H1 (cell line): ENCODE measurements at regions not wholly inside any gene's neighbourhood (a gene's known extent, or its start where the extent isn't known, plus 50 kb on each side); places are given as distances from the start of the nearest gene placed in this dataset.

Experiments used
- CTCF ChIA-PET: fragments of 300-600 bp; sonication (Branson Sonifier 250); formaldehyde crosslinking; loops from one replicate; lab custom pipeline; 2021; ENCODE audit not compliant: partially characterized antibody; lab: Charles Lee
- POLR2A ChIA-PET: fragments of 300-600 bp; sonication (Branson Sonifier 250); formaldehyde crosslinking; loops from one replicate; lab custom pipeline; 2021; ENCODE audit warnings: inconsistent platforms; ENCODE audit not compliant: partially characterized antibody; lab: Charles Lee
- DNase-seq, 2 experiments: peaks; one replicate each; pipeline versions ENCODE4 v3.0.0 to v3.0.0-alpha.2; 2010 to 2022; ENCODE audit warnings: low spot score in 2 of 2, low read depth in 1 of 2, mixed read lengths in 1 of 2
- FAIRE-seq: peaks from 2 replicates; lab custom pipeline; 2011; peaks lifted over from hg19 to GRCh38; lab: Jason Lieb, UNC
- H2AFZ ChIP-seq: 2 replicates; pipeline ENCODE4 v1.8.1; 2012; ENCODE audit warnings: low read length, inconsistent platforms
- H2AK5ac ChIP-seq: 2 replicates; pipeline ENCODE4 v1.6.1; 2013; ENCODE audit warnings: low read depth, low read length
- H2BK120ac ChIP-seq: replicated peaks from 2 replicates; pipeline ENCODE3; 2013; ENCODE audit warnings: low read depth, low read length, inconsistent platforms
- H2BK12ac ChIP-seq: 2 replicates; pipeline ENCODE4 v1.6.1; 2013; ENCODE audit warnings: low read depth, low read length
- H2BK15ac ChIP-seq: 2 replicates; pipeline ENCODE4 v1.6.1; 2013; ENCODE audit warnings: low read length
- H2BK20ac ChIP-seq: 2 replicates; pipeline ENCODE4 v1.6.1; 2013; ENCODE audit warnings: low read length
- H2BK5ac ChIP-seq: 2 replicates; pipeline ENCODE4 v1.6.1; 2013; ENCODE audit warnings: low read depth, low read length
- H3K14ac ChIP-seq: 2 replicates; pipeline ENCODE4 v1.6.1; 2013; ENCODE audit warnings: inconsistent platforms; ENCODE audit not compliant: insufficient read length
- H3K18ac ChIP-seq: 2 replicates; pipeline ENCODE4 v1.6.1; 2013; ENCODE audit warnings: low read length; ENCODE audit errors: extremely low read depth
- H3K23ac ChIP-seq: 2 replicates; pipeline ENCODE4 v1.6.1; 2013; ENCODE audit warnings: inconsistent platforms; ENCODE audit not compliant: insufficient read length
- H3K23me2 ChIP-seq: 2 replicates; pipeline ENCODE4 v1.6.1; 2013; ENCODE audit warnings: low read depth, low read length
- H3K27ac ChIP-seq: 2 replicates; pipeline ENCODE4 v1.6.1; 2011; ENCODE audit warnings: low read depth, low read length, inconsistent platforms
- H3K27me3 ChIP-seq, 4 experiments: replicated peaks in 1 of 4; 1 replicate in 1 of 4; 2 replicates in 3 of 4; pipeline versions ENCODE4 v1.6.1 to v1.8.1; 2011 to 2013; ENCODE audit warnings: low read length in 3 of 4, mild to moderate bottlenecking in 3 of 4, inconsistent platforms in 2 of 4, mixed read lengths in 2 of 4, moderate library complexity in 1 of 4; ENCODE audit not compliant: control insufficient read depth in 3 of 4, insufficient read depth in 3 of 4; ENCODE audit errors: extremely low read depth in 1 of 4
- H3K36me3 ChIP-seq, 4 experiments: 2 replicates each; pipeline versions ENCODE4 v1.6.1 to v1.8.1; 2011 to 2013; ENCODE audit warnings: mild to moderate bottlenecking in 4 of 4, low read length in 3 of 4, moderate library complexity in 2 of 4, control low read depth in 1 of 4, inconsistent platforms in 1 of 4; ENCODE audit not compliant: insufficient read depth in 4 of 4, control insufficient read depth in 2 of 4
- H3K4ac ChIP-seq: replicated peaks from 2 replicates; pipeline ENCODE3; 2013; ENCODE audit warnings: low read length, low read depth, mixed read lengths, inconsistent platforms; ENCODE audit not compliant: insufficient read length
- H3K4me1 ChIP-seq, 4 experiments: replicated peaks in 1 of 4; 1 replicate in 1 of 4; 2 replicates in 3 of 4; pipeline versions ENCODE4 v1.6.1 to v1.8.1; 2011 to 2013; ENCODE audit warnings: low read length in 3 of 4, inconsistent platforms in 2 of 4, mixed read lengths in 1 of 4; ENCODE audit not compliant: insufficient read depth in 4 of 4, control insufficient read depth in 3 of 4
- H3K4me2 ChIP-seq, 2 experiments: 2 replicates each; pipeline versions ENCODE4 v1.6.1 to v1.8.1; 2011 to 2013; ENCODE audit warnings: low read depth in 2 of 2, low read length in 2 of 2, control low read depth in 1 of 2, inconsistent platforms in 1 of 2, mild to moderate bottlenecking in 1 of 2; ENCODE audit not compliant: insufficient read depth in 1 of 2
- H3K4me3 ChIP-seq, 4 experiments: fragments of 200-600, 300-600 bp in 1 of 4; sonication (generic), shearing (Covaris generic), sonication (Bioruptor Twin) in 1 of 4; 2 replicates each; pipeline versions ENCODE4 v1.5.1 to v1.8.1; 2011 to 2016; ENCODE audit warnings: low read length in 4 of 4, low read depth in 3 of 4, control low read depth in 2 of 4, inconsistent platforms in 2 of 4, mild to moderate bottlenecking in 2 of 4, mixed read lengths in 1 of 4, moderate library complexity in 1 of 4; ENCODE audit not compliant: insufficient read depth in 2 of 4; ENCODE audit errors: extremely low read depth in 1 of 4
- H3K56ac ChIP-seq: replicated peaks from 2 replicates; pipeline ENCODE3; 2013; ENCODE audit warnings: low read depth, mild to moderate bottlenecking, mixed read lengths, low read length, inconsistent platforms; ENCODE audit not compliant: insufficient read length
- H3K79me1 ChIP-seq: 2 replicates; pipeline ENCODE4 v1.6.1; 2013; ENCODE audit warnings: low read depth, low read length, control low read depth
- H3K79me2 ChIP-seq, 2 experiments: 2 replicates each; pipeline versions ENCODE4 v1.6.1 to v1.8.1; 2012 to 2013; ENCODE audit warnings: low read length in 2 of 2, mild to moderate bottlenecking in 2 of 2, inconsistent platforms in 1 of 2; ENCODE audit not compliant: insufficient read depth in 2 of 2, control insufficient read depth in 1 of 2
- H3K9ac ChIP-seq, 4 experiments: replicated peaks in 1 of 4; 1 replicate in 1 of 4; 2 replicates in 3 of 4; pipeline versions ENCODE4 v1.6.1 to v1.8.1; 2011 to 2013; ENCODE audit warnings: low read depth in 3 of 4, low read length in 3 of 4, control low read depth in 2 of 4, mild to moderate bottlenecking in 2 of 4, moderate library complexity in 2 of 4, inconsistent platforms in 1 of 4; ENCODE audit errors: extremely low read depth in 1 of 4
- H3K9me3 ChIP-seq, 2 experiments: 2 replicates each; pipeline versions ENCODE4 v1.6.1 to v1.8.1; 2012 to 2013; ENCODE audit warnings: mild to moderate bottlenecking in 2 of 2, moderate library complexity in 2 of 2, control low read depth in 1 of 2, inconsistent platforms in 1 of 2, low read depth in 1 of 2, low read length in 1 of 2, mixed read lengths in 1 of 2; ENCODE audit not compliant: insufficient read depth in 2 of 2
- H4K20me1 ChIP-seq, 2 experiments: replicated peaks in 1 of 2; 2 replicates each; pipeline versions ENCODE3 to v1.8.1; 2011 to 2013; ENCODE audit warnings: inconsistent platforms in 2 of 2, low read length in 2 of 2, mild to moderate bottlenecking in 1 of 2; ENCODE audit not compliant: insufficient read depth in 2 of 2, control insufficient read depth in 1 of 2
- H4K5ac ChIP-seq: 2 replicates; pipeline ENCODE4 v1.6.1; 2013; ENCODE audit warnings: low read length, low read depth, mixed read lengths, inconsistent platforms; ENCODE audit not compliant: insufficient read length
- H4K8ac ChIP-seq: 2 replicates; pipeline ENCODE4 v1.8.0; 2013; ENCODE audit warnings: mild to moderate bottlenecking, moderate library complexity, low read length, inconsistent platforms; ENCODE audit not compliant: insufficient read depth; ENCODE audit errors: extremely low read depth
- H4K91ac ChIP-seq: replicated peaks from 2 replicates; pipeline ENCODE3; 2013; ENCODE audit warnings: low read length, mixed read lengths, inconsistent platforms; ENCODE audit not compliant: insufficient read length
- CREB1 ChIP-seq: IDR thresholded peaks from 2 replicates; pipeline ENCODE4 v1.6.1; 2012; ENCODE audit warnings: inconsistent platforms
- CTCF ChIP-seq, 3 experiments: IDR thresholded peaks; 1 replicate in 2 of 3; 2 replicates in 1 of 3; pipeline versions ENCODE4 v1.5.1 to v1.6.1; 2011; ENCODE audit warnings: low read length in 3 of 3, mild to moderate bottlenecking in 3 of 3, inconsistent platforms in 2 of 3, low read depth in 1 of 3, moderate library complexity in 1 of 3; ENCODE audit not compliant: insufficient read depth in 1 of 3; ENCODE audit errors: control extremely low read depth in 1 of 3
- EP300 ChIP-seq, 2 experiments: IDR thresholded peaks; 1 replicate in 1 of 2; 2 replicates in 1 of 2; pipeline ENCODE4 v1.6.1; 2011 to 2012; ENCODE audit warnings: low read depth in 2 of 2, low read length in 2 of 2, mild to moderate bottlenecking in 2 of 2, borderline replicate concordance in 1 of 2, inconsistent platforms in 1 of 2, moderate library complexity in 1 of 2
- HDAC6 ChIP-seq: IDR thresholded peaks from one replicate; pipeline ENCODE4 v1.7.1; 2012; ENCODE audit warnings: low read depth, mild to moderate bottlenecking, inconsistent platforms, low read length, moderate library complexity
- KDM1A ChIP-seq: fragments of 200-600, 300-600 bp; sonication (generic); IDR thresholded peaks from 2 replicates; pipeline ENCODE4 v1.7.1; 2016; ENCODE audit warnings: mild to moderate bottlenecking, low read length, borderline replicate concordance
- MAX ChIP-seq: IDR thresholded peaks from 2 replicates; pipeline ENCODE4 v1.6.1; 2012; ENCODE audit warnings: inconsistent platforms
- NANOG ChIP-seq: IDR thresholded peaks from 2 replicates; pipeline ENCODE4 v1.6.1; 2011; ENCODE audit warnings: low read length, low read depth, mild to moderate bottlenecking, inconsistent platforms; ENCODE audit not compliant: insufficient read depth, poor library complexity, severe bottlenecking
- NRF1 ChIP-seq: IDR thresholded peaks from 2 replicates; pipeline ENCODE4 v1.6.1; 2011; ENCODE audit warnings: mild to moderate bottlenecking, low read depth, low read length, improper control_type of control experiment
- RXRA ChIP-seq: IDR thresholded peaks from 2 replicates; pipeline ENCODE4 v1.6.1; 2011; ENCODE audit warnings: low read depth, mild to moderate bottlenecking, low read length, moderate library complexity; ENCODE audit not compliant: insufficient read depth
- WGBS, 2 experiments: shearing (Covaris generic) in 1 of 2; methylation state at CpG; one replicate each; pipeline versions ENCODE4 v1.1.6 to v1.1.7; 2013 to 2015; ENCODE audit warnings: low lambda C conversion rate in 2 of 2, mixed read lengths in 2 of 2, inconsistent platforms in 1 of 2, low coverage in 1 of 2, missing lambda C conversion rate in 1 of 2; ENCODE audit not compliant: insufficient replicate concordance in 2 of 2, insufficient coverage in 1 of 2, insufficient read length in 1 of 2; ENCODE audit errors: extremely low coverage in 1 of 2, missing lambda C conversion rate in 1 of 2; 5-methylcytosine and 5-hydroxymethylcytosine counted together

- ChIA-PET POLR2A (no interaction called here), CTCF (interaction anchor here (1.3 to 1.4 kb wide), 2 partner anchors 12 to 187 kb away, joined by 3 read pairs; no protein-coding TSS in a partner anchor)
- Histone ChIP-seq H3K79me2 (no peaks in the 10 kb centered on the region), H3K23ac (no peak overlapping the region), H3K56ac (no peak overlapping the region), H2BK12ac (no peak overlapping the region), H3K4me3 (no peak overlapping the region), H2AK5ac (no peak overlapping the region), H3K18ac (no peak overlapping the region), H3K4me2 (no peak overlapping the region), H3K27me3 (no peaks in the 10 kb centered on the region), H3K9me3 (peaks cover 0 to 6% of the 10 kb centered on the region in 2 experiments; a peak in 1 of 4 replicates), H4K8ac (no peak overlapping the region), H3K79me1 (no peaks in the 10 kb centered on the region), H3K4me1 (no peaks in the 10 kb centered on the region), H4K5ac (no peak overlapping the region), H4K20me1 (no peaks in the 10 kb centered on the region), H2BK20ac (no peak overlapping the region), H2BK120ac (no peak overlapping the region), H3K9ac (no peak overlapping the region), H3K36me3 (no peaks in the 10 kb centered on the region), H2BK15ac (no peak overlapping the region), H4K91ac (no peak overlapping the region), H2AFZ (peak overlapping the region; percentile 77; the same call in 1 of the 2 replicates), H2BK5ac (no peak overlapping the region), H3K23me2 (no peaks in the 10 kb centered on the region), H3K14ac (no peak overlapping the region), H3K27ac (no peak overlapping the region), H3K4ac (no peak overlapping the region)
- DNase-seq (no peak), FAIRE-seq (no peak)
- WGBS, 2 experiments = 67% methylated on average over 1 of the region's 1 CpG; no CpG with 5 or more reads in 1 of the 2 experiments
- TF ChIP-seq KDM1A (no peak), CREB1 (no peak), NRF1 (no peak), NANOG (no peak), RXRA (no peak), CTCF (IDR thresholded peaks at IDR 0.05; ENCODE audit: control extremely low read depth in 1 of 3, insufficient read depth in 1 of 3, low read depth in 1 of 3, low read length in 3 of 3) (no peak), MAX (no peak), EP300 (IDR thresholded peaks at IDR 0.05; ENCODE audit: borderline replicate concordance in 1 of 2, low read depth in 2 of 2, low read length in 2 of 2) (no peak), HDAC6 (no peak)
These were observed 779.5 kb downstream of the METTL15 start for GRCh38 chr11:28887681-28888080.
